K562 (cell line): ENCODE measurements at regions not wholly inside any gene's neighbourhood (a gene's known extent, or its start where the extent isn't known, plus 50 kb on each side); places are given as distances from the start of the nearest gene placed in this dataset.

Experiments
- CC2D1A ChIP-seq: fragments of 450-650 bp; IDR thresholded peaks from 2 replicates; pipeline ENCODE4 v1.6.1; 2017; ENCODE audit warnings: mild to moderate bottlenecking
- CREBBP ChIP-seq: IDR thresholded peaks from one replicate; pipeline ENCODE4 v1.6.1; 2012; ENCODE audit warnings: low read depth, mild to moderate bottlenecking, control low read depth, inconsistent platforms, low read length
- EWSR1 ChIP-seq: fragments of 450-650 bp; IDR thresholded peaks from 2 replicates; pipeline ENCODE4 v1.6.1; 2018; ENCODE audit warnings: borderline replicate concordance, mild to moderate bottlenecking, low read depth, moderate library complexity; ENCODE audit not compliant: partially characterized antibody
- HDAC1 ChIP-seq, 2 experiments: fragments of 450-650 bp; IDR thresholded peaks; 2 replicates each; pipeline ENCODE4 v1.6.1; 2016 to 2017; ENCODE audit warnings: inconsistent platforms in 1 of 2, mild to moderate bottlenecking in 1 of 2, moderate library complexity in 1 of 2
- HDGF ChIP-seq: fragments of 450-650 bp; IDR thresholded peaks from 2 replicates; pipeline ENCODE4 v1.6.1; 2016
- KDM1A ChIP-seq, 2 experiments: fragments of 450-650 bp; IDR thresholded peaks; 2 replicates each; pipeline ENCODE4 v1.6.1; 2016; ENCODE audit warnings: mild to moderate bottlenecking in 2 of 2
- LEF1 ChIP-seq: fragments of 450-650 bp; IDR thresholded peaks from 2 replicates; pipeline ENCODE4 v1.6.1; 2016; ENCODE audit warnings: mild to moderate bottlenecking
- MTA3 ChIP-seq: fragments of 450-650 bp; formaldehyde crosslinking; IDR thresholded peaks from 2 replicates; pipeline ENCODE4 v1.6.1; 2017; ENCODE audit warnings: mild to moderate bottlenecking, borderline replicate concordance
- PHF8 ChIP-seq: fragments of 200-600 bp; sonication (generic); IDR thresholded peaks from 2 replicates; pipeline ENCODE4 v1.6.1; 2012; ENCODE audit warnings: mixed run types, mild to moderate bottlenecking, inconsistent platforms, low read length, moderate library complexity, borderline replicate concordance
- RBM15 ChIP-seq: fragments of 200-400 bp; formaldehyde crosslinking; IDR thresholded peaks from 2 replicates; pipeline ENCODE4 v1.6.1; 2018; ENCODE audit warnings: mild to moderate bottlenecking, low read length, moderate library complexity; ENCODE audit not compliant: insufficient read depth
- RFX5 ChIP-seq: IDR thresholded peaks from 2 replicates; pipeline ENCODE4 v1.6.1; 2011; ENCODE audit warnings: low read depth, mild to moderate bottlenecking, improper control_type of control experiment, low read length
- RFX7 ChIP-seq: fragments of 250-450 bp; sonication (Bioruptor Pico); IDR thresholded peaks from 2 replicates; pipeline ENCODE4 v1.5.1; 2021; ENCODE audit warnings: mild to moderate bottlenecking
- TAF7 ChIP-seq: fragments of 450-650 bp; IDR thresholded peaks from 2 replicates; pipeline ENCODE4 v1.6.1; 2016; ENCODE audit warnings: missing genetic modification characterization, missing compliant biosample characterization
- TEAD4 ChIP-seq, 2 experiments: sonication (generic) in 1 of 2; formaldehyde crosslinking in 1 of 2; IDR thresholded peaks; 2 replicates each; pipeline versions ENCODE4 v1.6.1 to v1.8.0; 2012 to 2022; ENCODE audit warnings: borderline replicate concordance in 1 of 2, inconsistent platforms in 1 of 2, low read length in 1 of 2, mild to moderate bottlenecking in 1 of 2, missing genetic modification reagents in 1 of 2
- TOE1 ChIP-seq, 2 experiments: fragments of 450-650 bp in 1 of 2; sonication (generic) in 1 of 2; formaldehyde crosslinking in 1 of 2; IDR thresholded peaks; 2 replicates each; pipeline versions ENCODE4 v1.7.1 to v1.8.0; 2016 to 2022; ENCODE audit warnings: borderline replicate concordance in 2 of 2, mild to moderate bottlenecking in 2 of 2, antibody characterized with exemption in 1 of 2, inconsistent platforms in 1 of 2, low read depth in 1 of 2, missing genetic modification reagents in 1 of 2, moderate library complexity in 1 of 2
- ZFP30 ChIP-seq: fragments of 250-450 bp; sonication (Bioruptor Pico); IDR thresholded peaks from 2 replicates; pipeline ENCODE4 v1.8.0; 2022; ENCODE audit warnings: moderate library complexity, mild to moderate bottlenecking, inconsistent platforms, borderline replicate concordance
- ZKSCAN8 ChIP-seq: fragments of 200-800 bp; sonication (Bioruptor generic); IDR thresholded peaks from 2 replicates; pipeline ENCODE4 v1.6.1; 2016; ENCODE audit warnings: missing genetic modification characterization, missing compliant biosample characterization
- ZNF512 ChIP-seq: IDR thresholded peaks from 2 replicates; pipeline ENCODE4 v1.6.1; 2016; ENCODE audit warnings: missing genetic modification characterization, missing compliant biosample characterization
- ZNF76 ChIP-seq: fragments of 250-450 bp; sonication (Bioruptor Pico); IDR thresholded peaks from 2 replicates; pipeline ENCODE4 v1.4.0; 2020; ENCODE audit warnings: mild to moderate bottlenecking, moderate library complexity, borderline replicate concordance
- ZNF77 ChIP-seq: fragments of 250-450 bp; sonication (Bioruptor Pico); IDR thresholded peaks from 2 replicates; pipeline ENCODE4 v1.5.0; 2020
- TF ChIP-seq, protein P1 (sequence below): IDR thresholded peaks from 3 replicates; pipeline ENCODE4 v1.6.1; 2011; ENCODE audit warnings: borderline replicate concordance, mild to moderate bottlenecking, moderate library complexity; ENCODE audit not compliant: insufficient read length; ENCODE audit errors: extremely low read depth

DNA sequence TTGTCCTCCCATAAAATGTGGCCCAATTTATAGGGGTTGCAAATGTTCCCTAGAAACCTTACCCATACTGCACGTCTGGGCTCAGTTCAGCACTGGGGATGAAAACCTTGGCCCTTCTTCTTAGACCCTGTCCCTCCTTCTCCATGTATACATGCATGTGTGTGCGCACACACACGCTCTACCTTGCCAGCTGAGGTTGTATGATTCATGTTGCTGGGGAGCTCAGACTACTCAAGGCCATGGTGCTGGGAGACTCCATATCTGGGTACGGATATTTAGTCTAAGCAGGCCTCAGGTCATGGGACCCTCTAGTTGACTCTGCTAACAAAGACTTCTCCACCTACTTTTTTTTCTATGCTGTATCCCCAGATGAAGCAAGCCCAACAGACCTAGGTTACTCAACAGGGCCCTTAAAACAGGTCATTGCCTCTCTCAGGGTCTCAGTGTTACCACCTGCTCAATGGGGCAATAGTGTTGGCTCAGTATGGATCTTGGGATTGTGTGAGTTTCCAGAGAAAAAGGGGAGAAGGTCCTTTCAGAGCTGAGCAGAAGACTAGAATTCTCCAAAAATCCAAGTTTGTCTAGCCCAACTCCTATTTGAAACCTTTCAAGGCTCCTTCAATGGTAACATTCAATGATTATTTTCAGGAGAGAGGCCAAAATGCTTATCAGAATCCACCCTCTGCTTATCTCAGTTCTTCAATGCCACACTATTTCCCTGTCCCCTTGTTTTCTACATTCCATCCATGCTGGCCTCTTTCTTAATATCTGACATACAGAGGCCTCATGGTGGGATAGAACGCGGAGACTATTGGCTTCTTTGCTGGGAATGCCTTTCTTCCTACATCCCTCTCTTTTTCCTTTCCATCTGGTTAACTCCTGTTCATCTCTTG lies 123.6 kb upstream of the PITX1 start (continued):
- TF ChIP-seq, protein P1, sequence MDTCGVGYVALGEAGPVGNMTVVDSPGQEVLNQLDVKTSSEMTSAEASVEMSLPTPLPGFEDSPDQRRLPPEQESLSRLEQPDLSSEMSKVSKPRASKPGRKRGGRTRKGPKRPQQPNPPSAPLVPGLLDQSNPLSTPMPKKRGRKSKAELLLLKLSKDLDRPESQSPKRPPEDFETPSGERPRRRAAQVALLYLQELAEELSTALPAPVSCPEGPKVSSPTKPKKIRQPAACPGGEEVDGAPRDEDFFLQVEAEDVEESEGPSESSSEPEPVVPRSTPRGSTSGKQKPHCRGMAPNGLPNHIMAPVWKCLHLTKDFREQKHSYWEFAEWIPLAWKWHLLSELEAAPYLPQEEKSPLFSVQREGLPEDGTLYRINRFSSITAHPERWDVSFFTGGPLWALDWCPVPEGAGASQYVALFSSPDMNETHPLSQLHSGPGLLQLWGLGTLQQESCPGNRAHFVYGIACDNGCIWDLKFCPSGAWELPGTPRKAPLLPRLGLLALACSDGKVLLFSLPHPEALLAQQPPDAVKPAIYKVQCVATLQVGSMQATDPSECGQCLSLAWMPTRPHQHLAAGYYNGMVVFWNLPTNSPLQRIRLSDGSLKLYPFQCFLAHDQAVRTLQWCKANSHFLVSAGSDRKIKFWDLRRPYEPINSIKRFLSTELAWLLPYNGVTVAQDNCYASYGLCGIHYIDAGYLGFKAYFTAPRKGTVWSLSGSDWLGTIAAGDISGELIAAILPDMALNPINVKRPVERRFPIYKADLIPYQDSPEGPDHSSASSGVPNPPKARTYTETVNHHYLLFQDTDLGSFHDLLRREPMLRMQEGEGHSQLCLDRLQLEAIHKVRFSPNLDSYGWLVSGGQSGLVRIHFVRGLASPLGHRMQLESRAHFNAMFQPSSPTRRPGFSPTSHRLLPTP: no peak
- TF ChIP-seq ZKSCAN8 (CRISPR knock-in tag) (no peak), TOE1 (IDR thresholded peaks at IDR 0.05; ENCODE audit: borderline replicate concordance) (no peak), TOE1 (CRISPR knock-in tag; IDR thresholded peaks at IDR 0.05; ENCODE audit: borderline replicate concordance, low read depth) (no peak), ZNF76 (no peak), ZNF77 (CRISPR knock-in tag) (no peak), EWSR1 (no peak), KDM1A (IDR thresholded peaks at IDR 0.05) (peak; percentile 85 to 94), HDAC1 (IDR thresholded peaks at IDR 0.05) (peak in 1 of 2 experiments; percentile 49; a peak in 1 of 4 replicates), MTA3 (no peak), TAF7 (tag) (no peak), CC2D1A (no peak), TEAD4 (IDR thresholded peaks at IDR 0.05; ENCODE audit: low read length) (peak; percentile 82), TEAD4 (CRISPR knock-in tag; IDR thresholded peaks at IDR 0.05; ENCODE audit: borderline replicate concordance) (no peak), PHF8 (no peak), RFX7 (no peak), LEF1 (peak; percentile 37; the same call in 1 of the 2 replicates), RBM15 (no peak), ZFP30 (CRISPR knock-in tag) (peak; percentile 40; the same call in 1 of the 2 replicates), ZNF512 (tag) (no peak), HDGF (0 out of 2 replicates have a peak, but pooled peaks have one; percentile 45), CREBBP (no peak), RFX5 (no peak)
